ENCODE measurements at regions not wholly inside any gene's neighbourhood (a gene's known extent, or its start where the extent isn't known, plus 50 kb on each side); places are given as distances from the start of the nearest gene placed in this dataset.

DNA sequence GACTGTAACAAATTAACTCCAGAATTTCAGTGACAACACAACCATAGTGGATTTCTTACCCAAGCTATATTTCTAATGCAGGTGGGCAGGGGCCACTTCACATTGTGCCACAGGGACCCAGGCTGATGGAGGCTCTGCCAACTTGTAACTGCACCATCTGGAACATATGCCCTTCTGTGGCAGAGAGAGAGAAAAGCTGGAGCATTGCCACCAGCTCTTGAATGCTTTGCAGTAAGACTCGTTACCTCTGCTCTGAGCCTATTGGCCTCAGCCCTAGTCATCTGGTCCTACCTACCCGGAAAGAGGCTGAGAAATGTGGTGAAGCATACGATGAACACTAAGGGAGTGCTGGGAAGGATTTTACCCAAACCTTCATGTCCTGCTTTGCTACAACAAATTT, 587.1 kb downstream of the ZNF385D start:
- H3K9me3 ChIP-seq (ENCODE audit: control insufficient read depth, insufficient read depth, low read depth, low read length): no peaks in the 10 kb centered on the region
- POLR2A ChIA-PET: no interaction called here
- no TSS peak for BruUV-seq (replicated peaks)
- no peak overlapping the region for H3K4me3 ChIP-seq (ENCODE audit: low read depth in 2 of 2, low read length in 2 of 2)
- no peaks in the 10 kb centered on the region for H3K36me3 ChIP-seq (ENCODE audit: control insufficient read depth, insufficient read depth, low read length)
- H3K27me3 ChIP-seq (ENCODE audit: control insufficient read depth, insufficient read depth, low read length): no peaks in the 10 kb centered on the region
- intact Hi-C loops (cut with micrococcal nuclease; ENCODE audit: unreplicated experiment) (no loop called here), in situ Hi-C loops (cut with HindIII; ENCODE audit: low pct_unique_long_range_greater_than_20kb, low sequenced_read_pairs) (no loop called here)
- CTCF ChIA-PET: interaction anchor here (0.6 kb wide), 1 partner anchor 422 kb away, joined by 5 read pairs; no protein-coding TSS in a partner anchor
- ATAC-seq (no peak), DNase-seq (ENCODE audit: low read depth, low spot score) (no peak)
- H3K27ac ChIP-seq (ENCODE audit: low read length): no peak overlapping the region
- no peaks in the 10 kb centered on the region for H3K4me1 ChIP-seq (ENCODE audit: control insufficient read depth, insufficient read depth, low read length)
- TF ChIP-seq, protein P1, sequence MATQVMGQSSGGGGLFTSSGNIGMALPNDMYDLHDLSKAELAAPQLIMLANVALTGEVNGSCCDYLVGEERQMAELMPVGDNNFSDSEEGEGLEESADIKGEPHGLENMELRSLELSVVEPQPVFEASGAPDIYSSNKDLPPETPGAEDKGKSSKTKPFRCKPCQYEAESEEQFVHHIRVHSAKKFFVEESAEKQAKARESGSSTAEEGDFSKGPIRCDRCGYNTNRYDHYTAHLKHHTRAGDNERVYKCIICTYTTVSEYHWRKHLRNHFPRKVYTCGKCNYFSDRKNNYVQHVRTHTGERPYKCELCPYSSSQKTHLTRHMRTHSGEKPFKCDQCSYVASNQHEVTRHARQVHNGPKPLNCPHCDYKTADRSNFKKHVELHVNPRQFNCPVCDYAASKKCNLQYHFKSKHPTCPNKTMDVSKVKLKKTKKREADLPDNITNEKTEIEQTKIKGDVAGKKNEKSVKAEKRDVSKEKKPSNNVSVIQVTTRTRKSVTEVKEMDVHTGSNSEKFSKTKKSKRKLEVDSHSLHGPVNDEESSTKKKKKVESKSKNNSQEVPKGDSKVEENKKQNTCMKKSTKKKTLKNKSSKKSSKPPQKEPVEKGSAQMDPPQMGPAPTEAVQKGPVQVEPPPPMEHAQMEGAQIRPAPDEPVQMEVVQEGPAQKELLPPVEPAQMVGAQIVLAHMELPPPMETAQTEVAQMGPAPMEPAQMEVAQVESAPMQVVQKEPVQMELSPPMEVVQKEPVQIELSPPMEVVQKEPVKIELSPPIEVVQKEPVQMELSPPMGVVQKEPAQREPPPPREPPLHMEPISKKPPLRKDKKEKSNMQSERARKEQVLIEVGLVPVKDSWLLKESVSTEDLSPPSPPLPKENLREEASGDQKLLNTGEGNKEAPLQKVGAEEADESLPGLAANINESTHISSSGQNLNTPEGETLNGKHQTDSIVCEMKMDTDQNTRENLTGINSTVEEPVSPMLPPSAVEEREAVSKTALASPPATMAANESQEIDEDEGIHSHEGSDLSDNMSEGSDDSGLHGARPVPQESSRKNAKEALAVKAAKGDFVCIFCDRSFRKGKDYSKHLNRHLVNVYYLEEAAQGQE (IDR thresholded peaks at IDR 0.05; ENCODE audit: insufficient read depth in 1 of 2, low read depth in 2 of 2, low read length in 1 of 2): no peak
- TF ChIP-seq SIN3A (IDR thresholded peaks at IDR 0.05; ENCODE audit: borderline replicate concordance, insufficient read depth, low read depth, low read length) (no peak), TCF7L2 (IDR thresholded peaks at IDR 0.05; ENCODE audit: low read depth, low read length) (no peak), POLR2AphosphoS5 (IDR thresholded peaks at IDR 0.05; ENCODE audit: low read depth, low read length) (no peak)
- TF ChIP-seq, protein P2, sequence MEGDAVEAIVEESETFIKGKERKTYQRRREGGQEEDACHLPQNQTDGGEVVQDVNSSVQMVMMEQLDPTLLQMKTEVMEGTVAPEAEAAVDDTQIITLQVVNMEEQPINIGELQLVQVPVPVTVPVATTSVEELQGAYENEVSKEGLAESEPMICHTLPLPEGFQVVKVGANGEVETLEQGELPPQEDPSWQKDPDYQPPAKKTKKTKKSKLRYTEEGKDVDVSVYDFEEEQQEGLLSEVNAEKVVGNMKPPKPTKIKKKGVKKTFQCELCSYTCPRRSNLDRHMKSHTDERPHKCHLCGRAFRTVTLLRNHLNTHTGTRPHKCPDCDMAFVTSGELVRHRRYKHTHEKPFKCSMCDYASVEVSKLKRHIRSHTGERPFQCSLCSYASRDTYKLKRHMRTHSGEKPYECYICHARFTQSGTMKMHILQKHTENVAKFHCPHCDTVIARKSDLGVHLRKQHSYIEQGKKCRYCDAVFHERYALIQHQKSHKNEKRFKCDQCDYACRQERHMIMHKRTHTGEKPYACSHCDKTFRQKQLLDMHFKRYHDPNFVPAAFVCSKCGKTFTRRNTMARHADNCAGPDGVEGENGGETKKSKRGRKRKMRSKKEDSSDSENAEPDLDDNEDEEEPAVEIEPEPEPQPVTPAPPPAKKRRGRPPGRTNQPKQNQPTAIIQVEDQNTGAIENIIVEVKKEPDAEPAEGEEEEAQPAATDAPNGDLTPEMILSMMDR (IDR thresholded peaks at IDR 0.05): no peak

DNA sequence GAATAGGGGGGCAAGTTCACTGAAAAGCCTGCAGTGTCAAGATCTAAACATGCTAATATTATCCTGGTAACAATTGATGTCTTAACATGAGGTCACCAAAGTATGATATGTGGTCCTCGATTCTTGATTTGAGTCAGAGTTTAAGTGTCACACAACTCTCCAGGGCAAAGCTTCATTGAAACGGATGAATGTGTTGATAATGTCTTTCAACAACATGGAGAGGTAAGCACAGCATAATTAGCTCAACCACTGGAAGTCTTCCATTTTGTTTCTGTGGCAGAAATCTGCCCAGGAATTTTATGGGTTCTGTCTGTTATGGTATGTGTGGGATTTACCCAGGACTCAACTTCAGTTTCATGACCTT, 591.5 kb downstream of the ZNF385D start:
- no peaks in the 10 kb centered on the region for H3K4me1 ChIP-seq (ENCODE audit: control insufficient read depth, insufficient read depth, low read length)
- CTCF ChIA-PET: no interaction called here

More for the DNA sequence above, 591.5 kb downstream of the ZNF385D start:
- H3K36me3 ChIP-seq (ENCODE audit: control insufficient read depth, insufficient read depth, low read length): no peaks in the 10 kb centered on the region
- BruUV-seq (replicated peaks): no TSS peak
- H3K4me3 ChIP-seq (ENCODE audit: low read depth in 2 of 2, low read length in 2 of 2): no peak overlapping the region
- intact Hi-C loops (cut with micrococcal nuclease; ENCODE audit: unreplicated experiment) (no loop called here), in situ Hi-C loops (cut with HindIII; ENCODE audit: low pct_unique_long_range_greater_than_20kb, low sequenced_read_pairs) (no loop called here)
- ATAC-seq: no peak
- no peaks in the 10 kb centered on the region for H3K27me3 ChIP-seq (ENCODE audit: control insufficient read depth, insufficient read depth, low read length)
- DNase-seq (ENCODE audit: low read depth, low spot score): no peak
- no peaks in the 10 kb centered on the region for H3K9me3 ChIP-seq (ENCODE audit: control insufficient read depth, insufficient read depth, low read depth, low read length)
- POLR2A ChIA-PET: no interaction called here
- TF ChIP-seq POLR2AphosphoS5 (IDR thresholded peaks at IDR 0.05; ENCODE audit: low read depth, low read length) (no peak), TCF7L2 (IDR thresholded peaks at IDR 0.05; ENCODE audit: low read depth, low read length) (no peak), SIN3A (IDR thresholded peaks at IDR 0.05; ENCODE audit: borderline replicate concordance, insufficient read depth, low read depth, low read length) (no peak)
- TF ChIP-seq, protein P2 (IDR thresholded peaks at IDR 0.05): no peak
- TF ChIP-seq, protein P1 (IDR thresholded peaks at IDR 0.05; ENCODE audit: insufficient read depth in 1 of 2, low read depth in 2 of 2, low read length in 1 of 2): no peak
- no peak overlapping the region for H3K27ac ChIP-seq (ENCODE audit: low read length)

Data from Panc1 (cell line).